Fibroblast of lung (primary cell): ENCODE measurements at regions not wholly inside any gene's neighbourhood (a gene's known extent, or its start where the extent isn't known, plus 50 kb on each side); places are given as distances from the start of the nearest gene placed in this dataset.

ENCODE experiments used
- EZH2 ChIP-seq: IDR thresholded peaks from 2 replicates; pipeline ENCODE4 v1.5.1; 2012; ENCODE audit warnings: low read length, control low read depth, mild to moderate bottlenecking; ENCODE audit errors: missing control alignments
- TF ChIP-seq, protein P1 (sequence below), 2 donors: IDR thresholded peaks in 1 of 2; conservative IDR thresholded peaks in 1 of 2; 1 replicate in 1 of 2; 2 replicates in 1 of 2; pipeline ENCODE4 v1.5.1; 2011 to 2012; ENCODE audit warnings: low read length in 2 of 2, control low read depth in 1 of 2, inconsistent platforms in 1 of 2, low read depth in 1 of 2, mild to moderate bottlenecking in 1 of 2

DNA sequence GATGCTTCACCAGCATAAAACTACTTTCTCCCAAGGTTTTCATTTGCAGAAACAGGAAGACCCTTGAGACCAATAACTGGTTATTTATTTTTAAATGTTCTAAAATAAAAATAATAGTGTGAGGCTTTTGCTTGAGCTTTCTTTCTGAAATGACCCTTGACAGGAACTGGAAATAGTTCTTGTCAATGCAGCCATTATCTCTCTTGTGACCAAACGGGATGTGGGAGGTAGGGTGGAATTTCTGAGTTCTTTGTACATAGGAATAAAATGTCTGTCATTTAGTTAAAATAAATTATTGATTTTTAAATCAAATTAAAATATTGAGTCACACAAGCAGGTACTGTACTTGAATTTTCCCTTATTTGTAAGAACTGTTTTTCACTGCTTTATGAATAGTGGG, 110.2 kb upstream of the CCN2 start:
- no peak for TF ChIP-seq EZH2
- TF ChIP-seq, protein P1, sequence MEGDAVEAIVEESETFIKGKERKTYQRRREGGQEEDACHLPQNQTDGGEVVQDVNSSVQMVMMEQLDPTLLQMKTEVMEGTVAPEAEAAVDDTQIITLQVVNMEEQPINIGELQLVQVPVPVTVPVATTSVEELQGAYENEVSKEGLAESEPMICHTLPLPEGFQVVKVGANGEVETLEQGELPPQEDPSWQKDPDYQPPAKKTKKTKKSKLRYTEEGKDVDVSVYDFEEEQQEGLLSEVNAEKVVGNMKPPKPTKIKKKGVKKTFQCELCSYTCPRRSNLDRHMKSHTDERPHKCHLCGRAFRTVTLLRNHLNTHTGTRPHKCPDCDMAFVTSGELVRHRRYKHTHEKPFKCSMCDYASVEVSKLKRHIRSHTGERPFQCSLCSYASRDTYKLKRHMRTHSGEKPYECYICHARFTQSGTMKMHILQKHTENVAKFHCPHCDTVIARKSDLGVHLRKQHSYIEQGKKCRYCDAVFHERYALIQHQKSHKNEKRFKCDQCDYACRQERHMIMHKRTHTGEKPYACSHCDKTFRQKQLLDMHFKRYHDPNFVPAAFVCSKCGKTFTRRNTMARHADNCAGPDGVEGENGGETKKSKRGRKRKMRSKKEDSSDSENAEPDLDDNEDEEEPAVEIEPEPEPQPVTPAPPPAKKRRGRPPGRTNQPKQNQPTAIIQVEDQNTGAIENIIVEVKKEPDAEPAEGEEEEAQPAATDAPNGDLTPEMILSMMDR (conservative IDR thresholded peaks at IDR 0.05 in 1 of 2, IDR thresholded peaks at IDR 0.05 in 1 of 2; ENCODE audit: low read depth in 1 of 2, low read length in 2 of 2), result no peak
